GM18517 (cell line): ENCODE measurements at regions not wholly inside any gene's neighbourhood (a gene's known extent, or its start where the extent isn't known, plus 50 kb on each side); places are given as distances from the start of the nearest gene placed in this dataset.
A peak's percentile ranks its signal among the peaks of the same experiment; 100 is the strongest.
"Not testable (repeated sequence)": the region's sequence is repeated elsewhere in the genome, so short reads cannot be mapped to it uniquely, and the experiment has no call there.

Experiments used
- ATAC-seq: cut with Tn5 transposase; IDR thresholded peaks from one replicate; pipeline ENCODE4 v1.9.1; 2021; ENCODE audit warnings: mild to moderate bottlenecking, moderate library complexity; ENCODE audit not compliant: unreplicated experiment

DNA sequence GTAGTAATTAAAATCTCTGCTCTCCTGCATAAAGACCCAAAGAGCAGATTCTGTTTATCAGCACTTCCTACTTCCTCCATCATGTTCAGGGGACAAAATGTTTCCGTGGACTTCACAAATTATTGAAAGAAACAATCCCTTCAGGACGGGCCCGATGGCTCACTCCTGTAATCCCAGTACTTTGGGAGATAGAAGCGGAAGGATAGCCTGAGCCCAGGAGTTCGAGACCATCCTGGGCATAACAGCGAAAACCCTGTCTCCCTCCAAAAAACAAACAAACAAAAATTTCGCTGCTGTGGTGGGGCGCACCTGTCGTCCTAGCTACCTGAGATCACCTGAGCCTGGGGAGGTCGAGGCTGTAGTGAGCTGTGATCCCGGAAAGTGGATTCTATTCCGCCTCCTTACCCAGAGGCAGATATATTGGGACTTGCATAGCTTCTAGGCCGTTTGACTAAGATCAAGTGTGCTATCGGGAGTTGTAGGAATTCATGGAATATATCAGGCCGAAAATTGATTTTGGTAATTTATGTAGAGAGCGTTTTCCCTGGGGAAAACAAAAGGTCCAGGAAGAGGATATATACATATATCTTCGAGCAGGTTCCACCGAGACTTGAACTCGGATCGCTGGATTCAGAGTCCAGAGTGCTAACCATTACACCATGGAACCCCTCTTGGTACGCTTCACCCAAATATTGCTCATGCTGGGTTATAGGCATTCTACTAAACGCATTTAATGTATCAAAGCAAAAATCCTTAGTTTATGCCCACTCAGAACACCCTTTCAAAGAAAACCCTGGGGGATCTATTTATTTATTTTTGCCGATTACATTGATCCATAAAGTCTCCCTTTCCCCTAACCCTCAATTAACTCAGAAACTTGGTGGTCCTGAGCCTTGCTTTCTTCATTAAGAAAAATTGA lies 74.5 kb upstream of the ZNF184 start:
- no peak for ATAC-seq

DNA sequence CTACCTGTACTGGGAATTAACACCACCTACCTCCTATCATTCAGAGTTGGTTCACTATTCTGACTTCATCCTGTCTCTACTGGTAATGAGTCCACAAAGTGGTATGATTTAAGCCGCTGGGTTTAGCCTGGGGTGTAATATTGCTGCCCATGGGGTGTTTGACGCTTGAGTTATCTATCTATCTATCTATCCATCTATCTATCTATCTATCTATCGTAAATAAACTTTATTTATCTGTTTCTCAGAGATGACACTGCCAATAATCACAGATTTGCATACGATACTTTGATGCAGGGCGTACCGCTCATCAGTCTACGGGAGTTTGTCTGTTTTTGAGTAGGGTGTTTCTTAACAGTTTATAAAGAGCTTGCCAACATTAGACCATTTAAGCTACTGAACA lies 73.6 kb upstream of the ZNF184 start:
- no peak for ATAC-seq

DNA sequence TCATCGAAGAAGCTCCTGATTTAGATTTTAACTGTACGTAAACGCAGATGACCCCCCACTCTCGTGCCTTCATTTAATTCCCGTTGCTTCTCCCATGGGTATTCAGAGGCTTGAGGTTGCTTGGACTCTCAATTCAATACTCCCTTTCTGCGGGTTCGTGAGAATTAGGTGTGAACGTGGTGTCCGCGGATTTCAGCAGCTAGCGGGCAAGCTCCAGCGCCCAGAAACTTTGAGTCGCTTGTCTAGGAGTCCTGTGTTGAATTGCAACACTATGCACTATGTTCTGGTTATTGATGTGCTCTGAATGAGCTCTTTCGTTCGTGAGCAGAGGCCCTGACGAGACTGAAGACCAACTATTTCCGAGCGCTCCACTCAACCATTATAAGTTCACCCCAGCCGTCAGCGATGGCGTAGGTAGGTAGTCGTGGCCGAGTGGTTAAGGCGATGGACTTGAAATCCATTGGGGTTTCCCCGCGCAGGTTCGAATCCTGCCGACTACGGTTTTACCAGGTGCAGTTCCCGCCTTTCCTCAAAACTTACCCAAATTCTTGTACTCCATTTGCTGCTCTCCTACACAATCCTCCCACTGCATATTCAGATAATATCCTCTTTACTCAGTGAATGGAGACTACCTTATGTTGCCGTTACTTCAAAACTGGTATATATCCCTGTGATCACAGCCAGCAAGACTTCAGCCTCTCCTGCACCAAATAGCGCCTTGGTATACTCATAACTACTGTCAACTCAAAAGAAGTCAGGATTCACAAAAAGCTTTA lies 72.6 kb upstream of the ZNF184 start:
- ATAC-seq = peak; percentile 46

DNA sequence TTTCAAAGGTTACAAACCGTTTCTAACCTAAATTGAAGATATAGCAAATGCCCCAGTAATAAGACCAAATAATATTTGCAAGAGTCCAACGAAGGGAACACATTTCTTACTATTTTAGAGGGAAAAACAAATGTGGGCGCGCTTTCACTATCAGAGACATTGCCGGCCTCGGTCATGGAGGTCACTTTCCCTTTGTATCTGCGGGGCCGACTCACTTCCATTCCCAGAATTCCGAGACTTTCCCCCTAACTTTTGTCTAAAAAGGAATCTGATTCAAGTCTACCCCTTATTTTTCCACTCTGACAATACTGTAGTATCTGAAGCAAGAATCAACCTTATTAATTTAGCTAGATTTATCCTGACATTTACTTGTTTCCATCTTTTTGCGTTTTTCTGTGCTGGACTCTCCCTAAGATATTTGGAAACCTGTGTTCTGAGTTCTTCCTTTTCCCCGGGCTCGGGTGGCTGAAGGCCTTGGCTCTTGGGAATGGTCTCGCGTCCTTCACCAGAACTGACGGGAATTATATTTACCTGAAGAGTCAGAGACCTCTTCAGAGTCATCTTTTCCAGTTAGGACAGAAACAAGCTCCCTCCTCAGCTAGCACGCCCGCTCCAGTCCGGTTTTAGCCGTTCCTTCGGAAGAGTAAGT lies 71.8 kb upstream of the ZNF184 start:
- ATAC-seq = no peak

GRCh38 chr6:27544135-27544534 lies 71.2 kb upstream of the ZNF184 start:
- not testable (repeated sequence) for ATAC-seq

DNA sequence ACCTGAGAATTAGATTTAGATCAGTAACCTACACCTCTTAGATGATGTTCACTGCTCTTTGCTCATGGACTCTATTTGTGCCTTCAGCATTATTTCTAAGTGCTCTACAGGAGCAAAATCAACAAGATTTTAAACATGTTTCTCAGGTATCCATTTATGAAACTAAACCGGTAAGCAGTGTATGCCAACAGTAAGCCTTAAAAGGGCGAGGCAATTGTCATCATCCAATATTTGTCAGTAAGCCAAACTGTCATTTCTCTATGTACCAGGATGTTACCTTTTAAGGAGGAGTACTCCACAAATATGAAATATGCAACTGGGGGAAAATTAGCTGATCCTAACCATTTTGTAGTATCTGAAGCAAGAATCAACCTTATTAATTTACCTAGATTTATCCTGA lies 69.6 kb upstream of the ZNF184 start:
- ATAC-seq = no peak

GRCh38 chr6:27541933-27542297 lies 69.0 kb upstream of the ZNF184 start:
- ATAC-seq = no peak

DNA sequence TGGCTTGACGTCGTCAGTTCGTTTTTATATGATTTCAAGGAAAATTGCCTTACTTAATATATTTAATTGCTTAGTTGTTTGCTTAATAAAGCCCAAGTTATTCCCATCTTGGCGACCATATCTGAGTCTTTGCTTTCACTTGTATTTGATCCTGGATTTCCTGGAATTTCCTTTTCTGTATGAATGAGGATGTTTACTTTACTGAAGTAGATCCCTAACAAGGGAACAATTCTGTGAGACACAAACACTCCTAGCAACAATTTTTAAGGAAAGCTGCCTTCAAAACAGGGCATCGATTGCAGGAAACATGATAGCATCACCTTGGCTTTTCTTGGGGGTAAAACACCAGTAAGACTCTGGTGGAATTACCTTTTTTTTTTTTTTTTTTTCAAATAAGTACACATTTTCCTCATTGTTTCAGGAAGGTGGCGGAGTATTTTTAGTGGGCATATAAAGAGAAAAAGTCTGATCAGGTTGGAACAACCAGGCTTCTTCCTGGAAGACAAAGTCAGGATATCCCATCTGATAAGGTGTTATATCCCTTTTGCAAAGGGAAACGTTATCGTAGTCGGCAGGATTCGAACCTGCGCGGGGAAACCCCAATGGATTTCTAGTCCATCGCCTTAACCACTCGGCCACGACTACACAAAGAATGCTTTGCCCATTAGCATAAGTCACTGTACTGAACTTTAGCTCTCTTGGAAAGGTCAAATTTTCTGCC lies 68.5 kb upstream of the ZNF184 start:
- ATAC-seq = no peak

GRCh38 chr6:27539551-27539950 lies 66.6 kb upstream of the ZNF184 start:
- no peak for ATAC-seq

GRCh38 chr6:27532820-27533538 lies 60.1 kb upstream of the ZNF184 start:
- ATAC-seq = no peak

DNA sequence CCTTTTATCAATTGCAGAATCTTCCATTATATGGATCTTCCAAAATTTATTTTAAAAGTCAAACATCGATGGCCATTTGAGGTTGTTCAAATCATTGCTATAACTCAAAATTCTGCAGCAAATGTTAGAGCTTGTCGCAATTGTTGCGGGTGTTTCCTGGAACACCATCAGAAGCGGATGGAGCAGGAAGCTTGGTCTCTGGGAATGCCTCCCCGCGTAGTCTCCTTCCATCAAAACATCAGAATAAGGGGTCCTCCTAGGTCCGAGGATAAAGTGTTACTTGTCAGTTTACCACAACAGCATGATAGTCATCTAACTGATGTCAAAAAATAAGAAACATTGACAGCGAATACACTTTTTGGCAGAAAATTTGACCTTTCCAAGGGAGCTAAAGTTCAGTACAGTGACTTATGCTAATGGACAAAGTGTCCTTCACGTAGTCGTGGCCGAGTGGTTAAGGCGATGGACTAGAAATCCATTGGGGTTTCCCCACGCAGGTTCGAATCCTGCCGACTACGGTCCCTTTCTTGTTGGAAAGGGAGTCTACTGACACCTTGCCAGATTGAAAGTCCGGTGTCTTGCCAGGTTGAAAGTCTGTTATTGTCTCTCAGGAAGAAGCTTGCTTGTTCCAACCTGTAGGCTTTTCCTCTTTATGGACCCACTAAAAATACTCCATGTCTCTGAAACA lies 59.0 kb upstream of the ZNF184 start:
- no peak for ATAC-seq

DNA sequence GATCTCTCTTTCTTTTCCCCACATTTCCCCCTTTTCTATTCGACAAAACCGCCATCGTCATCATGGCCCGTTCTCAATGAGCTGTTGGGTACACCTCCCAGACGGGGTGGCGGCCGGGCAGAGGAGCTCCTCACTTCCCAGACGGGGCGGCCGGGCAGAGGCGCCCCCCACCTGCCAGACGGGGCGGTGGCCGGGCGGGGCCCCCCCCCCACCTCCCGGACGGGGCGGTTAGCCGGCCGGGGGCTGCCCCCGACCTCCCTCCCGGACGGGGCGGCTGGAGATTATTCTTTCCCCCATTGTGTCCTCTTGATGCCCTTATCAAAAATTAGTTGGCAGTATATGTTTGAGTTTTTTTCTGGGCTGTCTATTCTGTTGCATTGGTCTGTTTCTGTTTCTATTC lies 56.9 kb upstream of the ZNF184 start:
- ATAC-seq = not testable (repeated sequence)

GRCh38 chr6:27528714-27529113 lies 55.8 kb upstream of the ZNF184 start:
- no peak for ATAC-seq
